Hepatocyte (in vitro differentiated cells): ENCODE measurements at regions not wholly inside any gene's neighbourhood (a gene's known extent, or its start where the extent isn't known, plus 50 kb on each side); places are given as distances from the start of the nearest gene placed in this dataset.

Experiments used
- EZH2 ChIP-seq: fragments of 200-600 bp; sonication (generic); IDR thresholded peaks from 2 replicates; pipeline ENCODE4 v1.6.1; 2016; ENCODE audit warnings: antibody characterized with exemption, mild to moderate bottlenecking, borderline replicate concordance
- EZH2phosphoT487 ChIP-seq: fragments of 200-600 bp; sonication (generic); IDR thresholded peaks from one replicate; pipeline ENCODE4 v1.6.1; 2018; ENCODE audit warnings: antibody characterized with exemption, mild to moderate bottlenecking, low read depth, moderate library complexity; ENCODE audit not compliant: unreplicated experiment, severe bottlenecking
- TF ChIP-seq, protein P1 (sequence below): fragments of 200-600 bp; sonication (generic); IDR thresholded peaks from 2 replicates; pipeline ENCODE4 v1.5.1; 2016; ENCODE audit warnings: antibody characterized with exemption, mild to moderate bottlenecking; ENCODE audit not compliant: poor library complexity

DNA sequence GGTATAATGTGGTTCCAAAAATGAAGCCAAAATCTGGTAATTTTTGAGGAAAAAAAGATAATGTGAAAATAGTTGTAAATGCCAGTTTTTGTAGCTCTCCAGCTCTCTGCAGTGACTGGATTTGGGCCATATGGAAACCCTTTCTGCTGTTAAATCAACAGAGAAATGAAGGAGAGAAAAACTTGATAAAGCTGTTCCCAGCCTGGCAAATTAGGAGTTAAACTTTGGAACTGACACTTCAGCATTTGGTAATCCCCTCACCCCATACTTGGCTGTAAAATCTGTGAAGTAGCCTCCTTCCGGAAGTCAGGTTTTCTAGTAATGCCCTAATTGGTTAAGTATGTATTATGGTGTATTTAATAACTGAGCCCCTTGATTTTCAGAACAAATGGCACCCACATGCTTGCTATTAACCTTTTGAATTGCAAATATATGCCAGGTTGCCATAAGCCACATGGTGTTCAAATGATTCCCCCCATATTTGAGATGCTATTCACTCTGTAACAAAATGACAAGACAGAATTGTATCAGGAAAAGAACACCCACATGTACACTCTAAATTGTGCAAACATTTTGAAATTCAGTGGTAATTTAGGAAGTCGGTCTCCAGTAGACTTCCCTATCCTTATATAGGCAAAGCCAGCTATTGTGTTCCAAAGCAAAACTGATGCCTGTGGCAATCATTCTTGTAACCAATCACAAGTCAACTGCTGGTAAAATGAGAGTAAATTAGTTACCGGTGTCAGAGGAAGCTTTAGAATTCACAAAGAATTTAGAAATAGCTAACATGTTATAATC, 96.3 kb upstream of the ADAMTS3 start:
- TF ChIP-seq, protein P1, sequence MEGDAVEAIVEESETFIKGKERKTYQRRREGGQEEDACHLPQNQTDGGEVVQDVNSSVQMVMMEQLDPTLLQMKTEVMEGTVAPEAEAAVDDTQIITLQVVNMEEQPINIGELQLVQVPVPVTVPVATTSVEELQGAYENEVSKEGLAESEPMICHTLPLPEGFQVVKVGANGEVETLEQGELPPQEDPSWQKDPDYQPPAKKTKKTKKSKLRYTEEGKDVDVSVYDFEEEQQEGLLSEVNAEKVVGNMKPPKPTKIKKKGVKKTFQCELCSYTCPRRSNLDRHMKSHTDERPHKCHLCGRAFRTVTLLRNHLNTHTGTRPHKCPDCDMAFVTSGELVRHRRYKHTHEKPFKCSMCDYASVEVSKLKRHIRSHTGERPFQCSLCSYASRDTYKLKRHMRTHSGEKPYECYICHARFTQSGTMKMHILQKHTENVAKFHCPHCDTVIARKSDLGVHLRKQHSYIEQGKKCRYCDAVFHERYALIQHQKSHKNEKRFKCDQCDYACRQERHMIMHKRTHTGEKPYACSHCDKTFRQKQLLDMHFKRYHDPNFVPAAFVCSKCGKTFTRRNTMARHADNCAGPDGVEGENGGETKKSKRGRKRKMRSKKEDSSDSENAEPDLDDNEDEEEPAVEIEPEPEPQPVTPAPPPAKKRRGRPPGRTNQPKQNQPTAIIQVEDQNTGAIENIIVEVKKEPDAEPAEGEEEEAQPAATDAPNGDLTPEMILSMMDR = no peak
- TF ChIP-seq EZH2phosphoT487 (no peak), EZH2 (no peak)
